IMR-90 (cell line): ENCODE measurements at regions not wholly inside any gene's neighbourhood (a gene's known extent, or its start where the extent isn't known, plus 50 kb on each side); places are given as distances from the start of the nearest gene placed in this dataset.

ENCODE experiments used
- ATAC-seq: fragments of 200-7000 bp; cut with Tn5 transposase; 2 replicates; pipeline ENCODE4 v1.9.1; 2020; ENCODE audit warnings: low read depth, mild to moderate bottlenecking, moderate library complexity
- BruUV-seq: library from RNA; stranded (reverse); fragments of 400-500 nt; replicated peaks from 2 replicates; lab custom pipeline; 2021; lab: Mats Ljungman, UMichigan
- CTCF ChIA-PET: fragments of 300-600 bp; formaldehyde crosslinking; extraction: SDS; loops from one replicate; lab custom pipeline; 2021; ENCODE audit warnings: antibody characterized with exemption; lab: Yijun Ruan, JAX
- POLR2A ChIA-PET: fragments of 300-600 bp; sonication (Branson Sonifier 250); formaldehyde crosslinking; loops from one replicate; lab custom pipeline; 2022; ENCODE audit warnings: antibody characterized with exemption; ENCODE audit not compliant: unreplicated experiment; lab: Charles Lee
- DNase-seq: peaks from one replicate; pipeline ENCODE4 v3.0.0; 2013
- H2AFZ ChIP-seq: replicated peaks from 2 replicates; pipeline ENCODE3; 2013; ENCODE audit warnings: low read length, mild to moderate bottlenecking; ENCODE audit not compliant: poor library complexity
- H2AK5ac ChIP-seq: 2 replicates; pipeline ENCODE4 v1.6.1; 2013; ENCODE audit warnings: low read depth, low read length, inconsistent platforms
- H2AK9ac ChIP-seq: replicated peaks from 2 replicates; pipeline ENCODE3; 2013; ENCODE audit warnings: mild to moderate bottlenecking, low read depth, low read length, moderate library complexity; ENCODE audit not compliant: poor library complexity
- H2BK120ac ChIP-seq: 2 replicates; pipeline ENCODE4 v1.6.1; 2013; ENCODE audit warnings: low read depth, low read length, inconsistent platforms
- H2BK15ac ChIP-seq: 3 replicates; pipeline ENCODE4 v1.6.1; 2013; ENCODE audit warnings: low read depth, low read length, inconsistent platforms
- H2BK20ac ChIP-seq: 2 replicates; pipeline ENCODE4 v1.6.1; 2013; ENCODE audit warnings: low read depth, mild to moderate bottlenecking, inconsistent platforms, low read length, moderate library complexity
- H2BK5ac ChIP-seq: 2 replicates; pipeline ENCODE4 v1.6.1; 2013; ENCODE audit warnings: mild to moderate bottlenecking, low read depth, low read length, inconsistent platforms; ENCODE audit not compliant: poor library complexity, severe bottlenecking
- H3K14ac ChIP-seq: replicated peaks from 2 replicates; pipeline ENCODE4 v1.6.1; 2013; ENCODE audit warnings: low read depth, low read length, inconsistent platforms
- H3K18ac ChIP-seq: 2 replicates; pipeline ENCODE4 v1.6.1; 2013; ENCODE audit warnings: low read depth, low read length, control low read depth
- H3K23ac ChIP-seq: 2 replicates; pipeline ENCODE4 v1.6.1; 2013; ENCODE audit warnings: low read depth, low read length, inconsistent platforms
- H3K27ac ChIP-seq: 2 replicates; pipeline ENCODE4 v1.5.1; 2013; ENCODE audit warnings: mild to moderate bottlenecking, control low read depth, low read length; ENCODE audit not compliant: insufficient read depth
- H3K27me3 ChIP-seq: 2 replicates; pipeline ENCODE4 v1.6.1; 2013; ENCODE audit warnings: low read length; ENCODE audit not compliant: control insufficient read depth, insufficient read depth
- H3K36me3 ChIP-seq: 2 replicates; pipeline ENCODE4 v1.6.1; 2013; ENCODE audit warnings: low read length, mixed read lengths; ENCODE audit not compliant: control insufficient read depth, insufficient read depth
- H3K4ac ChIP-seq: 2 replicates; pipeline ENCODE4 v1.6.1; 2013; ENCODE audit warnings: low read depth, low read length, inconsistent platforms
- H3K4me1 ChIP-seq: 2 replicates; pipeline ENCODE4 v1.6.1; 2013; ENCODE audit warnings: low read length, mixed read lengths; ENCODE audit not compliant: control insufficient read depth, insufficient read depth
- H3K4me2 ChIP-seq: 2 replicates; pipeline ENCODE4 v1.6.1; 2013; ENCODE audit warnings: low read depth, mild to moderate bottlenecking, control low read depth, low read length, moderate library complexity
- H3K4me3 ChIP-seq: 2 replicates; pipeline ENCODE4 v1.5.1; 2013; ENCODE audit warnings: low read depth, mild to moderate bottlenecking, control low read depth, low read length, moderate library complexity; ENCODE audit not compliant: insufficient read depth
- H3K56ac ChIP-seq: 2 replicates; pipeline ENCODE4 v1.6.1; 2013; ENCODE audit warnings: low read length, inconsistent platforms; ENCODE audit not compliant: insufficient read depth; ENCODE audit errors: extremely low read depth
- H3K79me1 ChIP-seq, 2 experiments: 2 replicates each; pipeline ENCODE4 v1.6.1; 2013; ENCODE audit warnings: low read length in 2 of 2, inconsistent platforms in 1 of 2, low read depth in 1 of 2
- H3K9ac ChIP-seq: 2 replicates; pipeline ENCODE4 v1.6.1; 2013; ENCODE audit warnings: low read depth, low read length, control low read depth
- H3K9me1 ChIP-seq: 2 replicates; pipeline ENCODE4 v1.6.1; 2013; ENCODE audit warnings: low read length, inconsistent platforms; ENCODE audit not compliant: insufficient read depth
- H3K9me3 ChIP-seq: 2 replicates; pipeline ENCODE4 v1.6.1; 2013; ENCODE audit warnings: low read length; ENCODE audit not compliant: control insufficient read depth, insufficient read depth
- H4K20me1 ChIP-seq: 2 replicates; pipeline ENCODE4 v1.6.1; 2013; ENCODE audit warnings: low read length, inconsistent platforms; ENCODE audit not compliant: insufficient read depth
- H4K5ac ChIP-seq: 2 replicates; pipeline ENCODE4 v1.6.1; 2013; ENCODE audit warnings: mild to moderate bottlenecking, low read depth, low read length, control low read depth
- H4K8ac ChIP-seq, 2 experiments: 2 replicates each; pipeline ENCODE4 v1.6.1; 2013; ENCODE audit warnings: low read depth in 2 of 2, low read length in 2 of 2, control low read depth in 1 of 2, inconsistent platforms in 1 of 2
- H4K91ac ChIP-seq: 2 replicates; pipeline ENCODE4 v1.6.1; 2013; ENCODE audit warnings: low read depth, low read length, inconsistent platforms; ENCODE audit not compliant: insufficient read depth
- ELK1 ChIP-seq: fragments of 150-350 bp; IDR thresholded peaks from 2 replicates; pipeline ENCODE4 v1.6.1; 2016; ENCODE audit warnings: low read depth, mild to moderate bottlenecking, low read length, moderate library complexity, borderline replicate concordance
- WGBS, 2 experiments: methylation state at CpG; one replicate each; pipeline versions ENCODE4 v1.1.5 to v1.1.7; 2013; ENCODE audit warnings: missing lambda C conversion rate in 2 of 2; ENCODE audit not compliant: insufficient read length in 1 of 2; ENCODE audit errors: extremely low coverage in 2 of 2; 5-methylcytosine and 5-hydroxymethylcytosine counted together
- dilution Hi-C: fragments of 300-500 bp; cut with HindIII; formaldehyde crosslinking; loops from one replicate; pipeline ENCODE4 v1.14.3; 2018; ENCODE audit warnings: low sequenced_read_pairs; ENCODE audit not compliant: unreplicated experiment
- in situ Hi-C: fragments of 300-500 bp; cut with MboI; formaldehyde crosslinking; loops from 3 replicates; pipeline ENCODE4 v1.14.3; 2019; ENCODE audit warnings: low sequenced_read_pairs, inconsistent platforms, mixed read lengths
- intact Hi-C: fragments of 100-400 bp; cut with micrococcal nuclease; formaldehyde crosslinking; loops from 2 replicates; pipeline ENCODE4 v1.10.0; 2022

- no CpG with 5 or more reads among the region's 4 CpGs for WGBS, 2 experiments
- Histone ChIP-seq H3K27me3 (no peaks in the 10 kb centered on the region), H2BK120ac (no peak overlapping the region), H3K23ac (no peak overlapping the region), H4K20me1 (no peaks in the 10 kb centered on the region), H2AFZ (no peak overlapping the region), H2BK15ac (no peak overlapping the region), H3K4me1 (peaks cover 3% of the 10 kb centered on the region), H3K14ac (no peak overlapping the region), H3K9me3 (no peaks in the 10 kb centered on the region), H2BK5ac (no peak overlapping the region), H3K9ac (no peak overlapping the region), H3K4me3 (no peak overlapping the region), H2AK5ac (no peak overlapping the region), H3K18ac (no peak overlapping the region), H3K27ac (no peak overlapping the region), H2AK9ac (no peak overlapping the region), H4K91ac (no peak overlapping the region), H4K5ac (no peak overlapping the region), H3K36me3 (peaks cover 6% of the 10 kb centered on the region; the same call in 1 of the 2 replicates), H4K8ac (no peak overlapping the region), H3K9me1 (0 out of 2 replicates have a peak, but pooled peaks cover 3% of the 10 kb centered on the region), H3K79me1 (no peaks in the 10 kb centered on the region), H2BK20ac (no peak overlapping the region), H3K4ac (no peak overlapping the region), H3K4me2 (no peak overlapping the region), H3K56ac (no peak overlapping the region)
- DNase-seq (peak; percentile 17), ATAC-seq (peak; percentile 72)
- POLR2A ChIA-PET: no interaction called here
- dilution Hi-C loops (no loop called here), in situ Hi-C loops (no loop called here), intact Hi-C loops (no loop called here)
- CTCF ChIA-PET: no interaction called here
- TF ChIP-seq ELK1: no peak
- no TSS peak for BruUV-seq
These were observed 114.7 kb upstream of the ADAMTS9 start for GRCh38 chr3:64802460-64802859.
